BLaER1 treated with 17β-estradiol and CSF1 and Interleukin-3, amounts not matched to agents 10 nM and 100 nM (cell line): ENCODE measurements at regions not wholly inside any gene's neighbourhood (a gene's known extent, or its start where the extent isn't known, plus 50 kb on each side); places are given as distances from the start of the nearest gene placed in this dataset.
A peak's percentile ranks its signal among the peaks of the same experiment; 100 is the strongest.

Source experiments
- H3K27ac ChIP-seq, 11 experiments: shearing (Covaris generic); formaldehyde crosslinking; 2 replicates each; pipeline ENCODE4 v1.8.1; 2022
- H3K27me3 ChIP-seq, 11 experiments: shearing (Covaris generic); formaldehyde crosslinking; 2 replicates each; pipeline ENCODE4 v1.8.1; 2022
- H3K36me3 ChIP-seq, 11 experiments: shearing (Covaris generic); formaldehyde crosslinking; 2 replicates each; pipeline ENCODE4 v1.8.1; 2022
- H3K4me1 ChIP-seq, 10 experiments: shearing (Covaris generic); formaldehyde crosslinking; 2 replicates each; pipeline ENCODE4 v1.8.1; 2022
- H3K4me2 ChIP-seq, 11 experiments: shearing (Covaris generic); formaldehyde crosslinking; 2 replicates each; pipeline ENCODE4 v1.8.1; 2022
- H3K4me3 ChIP-seq, 10 experiments: shearing (Covaris generic); formaldehyde crosslinking; 2 replicates each; pipeline ENCODE4 v1.8.1; 2022
- H3K9ac ChIP-seq, 11 experiments: shearing (Covaris generic); formaldehyde crosslinking; 2 replicates each; pipeline ENCODE4 v1.8.1; 2022
- H3K9me3 ChIP-seq, 11 experiments: shearing (Covaris generic); formaldehyde crosslinking; replicated peaks in 1 of 11; 2 replicates each; pipeline ENCODE4 v1.8.1; 2022
- H4K20me1 ChIP-seq, 11 experiments: shearing (Covaris generic); formaldehyde crosslinking; 2 replicates each; pipeline ENCODE4 v1.8.1; 2022
- Cebpa-rat ChIP-seq, 11 experiments: shearing (Covaris generic); IDR thresholded peaks; 2 replicates each; pipeline ENCODE4 v1.8.1; 2022

- peak overlapping the region in 6 of 11 experiments; percentile 3 to 49 (median 39); a peak in 7 of 22 replicates for H3K9ac ChIP-seq
- H3K27me3 ChIP-seq: no peaks in the 10 kb centered on the region
- TF ChIP-seq Cebpa-rat (IDR thresholded peaks at IDR 0.05): no peak
- peaks cover 0 to 5% (median 1%) of the 10 kb centered on the region in 11 experiments; a peak in 8 of 22 replicates for H3K9me3 ChIP-seq
- peaks cover 43 to 85% (median 61%) of the 10 kb centered on the region in 10 experiments for H3K4me1 ChIP-seq
- no peaks in the 10 kb centered on the region for H3K36me3 ChIP-seq
- peak overlapping the region in 1 of 10 experiments; percentile 29; a peak in 1 of 20 replicates for H3K4me3 ChIP-seq
- H3K27ac ChIP-seq: peak overlapping the region in 9 of 11 experiments; percentile 40 to 69 (median 50); a peak in 17 of 22 replicates
- H3K4me2 ChIP-seq: peak overlapping the region; percentile 66 to 86 (median 77)
- H4K20me1 ChIP-seq: no peaks in the 10 kb centered on the region
Measured at GRCh38 chr3:30286007-30286669, 320.3 kb upstream of the TGFBR2 start.

- no peak for TF ChIP-seq Cebpa-rat (IDR thresholded peaks at IDR 0.05)
- H3K9ac ChIP-seq: no peak overlapping the region; a peak in 1 of 22 replicates
- H3K9me3 ChIP-seq: no peaks in the 10 kb centered on the region
- H3K27ac ChIP-seq: peak overlapping the region in 6 of 11 experiments; percentile 40 to 69 (median 66); a peak in 9 of 22 replicates
- no peaks in the 10 kb centered on the region for H4K20me1 ChIP-seq
- H3K4me3 ChIP-seq: no peak overlapping the region
- no peaks in the 10 kb centered on the region for H3K27me3 ChIP-seq
- H3K4me1 ChIP-seq: peaks cover 45 to 92% (median 66%) of the 10 kb centered on the region in 10 experiments
- H3K36me3 ChIP-seq: no peaks in the 10 kb centered on the region
- H3K4me2 ChIP-seq: peak overlapping the region; percentile 66 to 86 (median 77)
Measured at GRCh38 chr3:30286811-30287210, 319.6 kb upstream of the TGFBR2 start.

DNA sequence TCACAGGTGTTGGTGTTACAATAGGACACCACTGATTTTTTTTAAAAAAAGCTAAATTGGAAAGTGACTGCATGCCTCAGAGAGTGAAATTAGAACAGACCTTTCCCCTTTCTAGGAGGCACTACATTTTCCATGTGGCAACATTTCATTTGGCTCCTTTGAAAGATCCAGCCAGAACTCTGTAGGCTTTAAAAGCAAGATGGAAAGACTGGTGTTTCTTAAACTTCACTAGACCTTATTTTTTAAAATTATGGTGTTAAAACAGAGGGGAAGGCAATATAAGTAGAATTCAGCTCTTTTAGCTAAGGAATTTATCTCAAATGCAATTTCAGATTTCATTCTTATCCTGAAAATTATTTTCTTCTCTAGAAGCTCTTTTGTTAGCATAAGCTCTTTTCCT, 317.6 kb upstream of the TGFBR2 start:
- H3K9ac ChIP-seq: 0 out of 22 replicates have a peak overlapping the region, but pooled peaks of 1 of the 11 experiments have one; percentile 39
- peak overlapping the region in 10 of 11 experiments; percentile 4 to 72 (median 39); a peak in 16 of 22 replicates for H3K27ac ChIP-seq
- no peaks in the 10 kb centered on the region for H3K9me3 ChIP-seq
- TF ChIP-seq Cebpa-rat (IDR thresholded peaks at IDR 0.05): no peak
- no peaks in the 10 kb centered on the region for H3K36me3 ChIP-seq
- peak overlapping the region in 10 of 11 experiments; percentile 37 to 86 (median 76); a peak in 18 of 22 replicates for H3K4me2 ChIP-seq
- H3K27me3 ChIP-seq: no peaks in the 10 kb centered on the region
- no peaks in the 10 kb centered on the region for H4K20me1 ChIP-seq
- peaks cover 57 to 100% (median 80%) of the 10 kb centered on the region in 10 experiments for H3K4me1 ChIP-seq
- H3K4me3 ChIP-seq: no peak overlapping the region

DNA sequence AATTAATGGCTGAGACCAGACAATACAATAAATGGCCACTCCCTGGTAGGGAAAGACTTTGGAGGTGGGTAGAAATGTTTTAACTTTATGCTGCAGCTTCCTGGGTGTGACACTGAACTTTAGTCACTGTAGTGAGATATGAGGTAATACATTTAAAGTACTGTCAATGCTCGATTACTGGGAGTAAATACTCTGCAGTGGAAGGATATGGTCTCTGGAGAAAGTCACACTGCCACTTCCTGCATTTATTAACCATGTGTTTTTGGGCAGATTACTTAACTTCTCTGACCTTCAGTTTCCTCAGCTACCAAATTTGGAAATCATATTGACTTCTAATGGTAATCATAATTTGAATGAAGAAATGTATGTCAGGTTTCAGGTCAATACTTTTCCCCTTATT, 317.1 kb upstream of the TGFBR2 start:
- no peaks in the 10 kb centered on the region for H3K27me3 ChIP-seq
- TF ChIP-seq Cebpa-rat (IDR thresholded peaks at IDR 0.05): no peak
- peak overlapping the region in 10 of 11 experiments; percentile 4 to 72 (median 39); a peak in 17 of 22 replicates for H3K27ac ChIP-seq
- no peak overlapping the region for H3K4me3 ChIP-seq
- H3K36me3 ChIP-seq: no peaks in the 10 kb centered on the region
- peak overlapping the region in 2 of 11 experiments; percentile 8 to 39; a peak in 3 of 22 replicates for H3K9ac ChIP-seq
- peak overlapping the region; percentile 37 to 86 (median 72); a peak in 21 of 22 replicates for H3K4me2 ChIP-seq
- H4K20me1 ChIP-seq: no peaks in the 10 kb centered on the region
- no peaks in the 10 kb centered on the region for H3K9me3 ChIP-seq
- peaks cover 57 to 100% (median 79%) of the 10 kb centered on the region in 10 experiments for H3K4me1 ChIP-seq

DNA sequence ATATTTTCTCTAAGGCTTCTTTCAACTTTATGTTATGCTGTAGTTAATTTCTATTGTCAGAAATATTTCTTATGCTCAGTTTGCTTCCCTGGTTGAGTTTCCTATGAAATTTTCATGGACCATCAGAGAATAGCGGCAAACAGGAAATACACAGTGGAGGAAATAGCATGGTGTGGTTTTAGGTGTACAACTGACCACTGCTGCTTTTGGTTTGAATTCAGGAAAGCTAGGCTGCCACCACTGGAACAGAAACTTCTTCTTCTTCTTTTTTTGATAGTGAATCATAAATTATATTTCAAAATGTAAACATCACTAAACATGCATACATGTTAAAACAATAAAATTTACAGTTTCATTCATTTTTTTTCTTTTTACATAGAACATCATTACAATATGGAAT, 316.6 kb upstream of the TGFBR2 start:
- no peak for TF ChIP-seq Cebpa-rat (IDR thresholded peaks at IDR 0.05)
- no peaks in the 10 kb centered on the region for H3K36me3 ChIP-seq
- H3K27me3 ChIP-seq: no peaks in the 10 kb centered on the region
- peak overlapping the region in 9 of 11 experiments; percentile 11 to 72 (median 52); a peak in 16 of 22 replicates for H3K27ac ChIP-seq
- peak overlapping the region; percentile 37 to 86 (median 72) for H3K4me2 ChIP-seq
- H3K4me1 ChIP-seq: peaks cover 55 to 100% (median 80%) of the 10 kb centered on the region in 10 experiments
- no peak overlapping the region for H3K4me3 ChIP-seq
- H4K20me1 ChIP-seq: no peaks in the 10 kb centered on the region
- H3K9ac ChIP-seq: peak overlapping the region in 2 of 11 experiments; percentile 8 to 39; a peak in 3 of 22 replicates
- no peaks in the 10 kb centered on the region for H3K9me3 ChIP-seq

DNA sequence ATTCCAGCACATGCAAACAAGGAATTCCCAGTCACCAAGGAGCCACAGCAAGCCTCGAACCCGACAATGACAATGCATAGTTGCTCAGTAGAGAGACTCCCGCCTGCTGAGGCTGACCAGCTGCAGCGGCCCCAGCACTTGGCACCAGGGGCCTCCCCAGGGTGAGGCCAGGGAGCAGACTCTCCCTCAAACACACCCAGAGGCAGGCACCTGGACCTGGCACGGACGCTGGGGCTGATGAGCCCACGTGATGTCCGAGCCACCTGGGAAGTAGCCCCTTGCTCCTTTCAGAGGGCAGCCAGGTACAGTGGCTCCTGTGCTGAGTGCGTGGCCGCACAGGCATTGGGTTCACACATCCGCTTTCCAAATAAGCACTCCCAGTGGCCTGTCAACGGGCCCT, 315.9 kb upstream of the TGFBR2 start:
- no peaks in the 10 kb centered on the region for H3K36me3 ChIP-seq
- no peaks in the 10 kb centered on the region for H4K20me1 ChIP-seq
- peak overlapping the region in 2 of 11 experiments; percentile 30 to 31; a peak in 1 of 22 replicates for H3K9ac ChIP-seq
- H3K4me3 ChIP-seq: 0 out of 20 replicates have a peak overlapping the region, but pooled peaks of 1 of the 10 experiments have one; percentile 4
- peak overlapping the region in 8 of 11 experiments; percentile 11 to 72 (median 54); a peak in 15 of 22 replicates for H3K27ac ChIP-seq
- no peaks in the 10 kb centered on the region for H3K27me3 ChIP-seq
- peak overlapping the region; percentile 37 to 86 (median 72); a peak in 21 of 22 replicates for H3K4me2 ChIP-seq
- H3K4me1 ChIP-seq: peaks cover 48 to 97% (median 72%) of the 10 kb centered on the region in 10 experiments
- TF ChIP-seq Cebpa-rat (IDR thresholded peaks at IDR 0.05): no peak
- H3K9me3 ChIP-seq: no peaks in the 10 kb centered on the region

DNA sequence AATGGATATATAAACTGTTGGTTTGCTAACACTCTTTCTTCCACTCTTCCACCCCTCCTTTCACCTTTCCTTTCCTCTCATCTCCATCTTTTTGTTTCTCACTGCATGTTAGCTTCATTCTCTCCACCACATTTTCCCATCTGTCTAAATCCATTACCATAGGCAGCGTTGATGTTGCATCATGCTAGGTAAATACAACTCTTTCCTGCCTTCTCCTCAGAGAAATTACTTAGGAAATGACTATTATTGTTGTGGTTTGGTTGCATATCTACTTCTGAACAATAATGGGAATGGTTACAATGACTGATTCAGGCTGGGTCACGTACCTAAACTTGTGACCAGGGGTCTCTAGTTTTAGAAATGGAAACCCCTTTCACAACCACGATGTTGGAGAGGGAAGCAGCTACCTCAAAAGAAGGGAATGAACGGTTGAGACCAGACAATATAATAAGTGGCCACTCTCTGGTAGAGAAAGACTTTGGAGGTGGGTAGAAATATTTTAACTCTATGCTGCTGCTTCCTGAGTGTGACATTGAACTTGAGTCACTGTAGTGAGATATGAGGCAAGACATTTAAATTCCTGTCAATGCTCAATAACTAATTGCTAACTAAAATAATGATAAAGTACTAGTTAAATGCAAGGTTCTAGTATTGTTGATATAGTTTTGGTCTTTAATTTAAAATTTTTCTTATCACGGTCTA, 314.1 kb upstream of the TGFBR2 start:
- Histone ChIP-seq H3K36me3 (no peaks in the 10 kb centered on the region), H3K27me3 (no peaks in the 10 kb centered on the region), H3K4me2 (peak overlapping the region; percentile 24 to 86 (median 61)), H4K20me1 (no peaks in the 10 kb centered on the region), H3K4me1 (peaks cover 32 to 78% (median 54%) of the 10 kb centered on the region in 10 experiments), H3K9me3 (no peaks in the 10 kb centered on the region), H3K27ac (peak overlapping the region in 8 of 11 experiments; percentile 2 to 56 (median 26); a peak in 10 of 22 replicates), H3K9ac (no peak overlapping the region), H3K4me3 (no peak overlapping the region)
- 0 out of 22 replicates have a peak, but pooled peaks of 2 of the 11 experiments have one; percentile 10 to 25 for TF ChIP-seq Cebpa-rat (IDR thresholded peaks at IDR 0.05)

DNA sequence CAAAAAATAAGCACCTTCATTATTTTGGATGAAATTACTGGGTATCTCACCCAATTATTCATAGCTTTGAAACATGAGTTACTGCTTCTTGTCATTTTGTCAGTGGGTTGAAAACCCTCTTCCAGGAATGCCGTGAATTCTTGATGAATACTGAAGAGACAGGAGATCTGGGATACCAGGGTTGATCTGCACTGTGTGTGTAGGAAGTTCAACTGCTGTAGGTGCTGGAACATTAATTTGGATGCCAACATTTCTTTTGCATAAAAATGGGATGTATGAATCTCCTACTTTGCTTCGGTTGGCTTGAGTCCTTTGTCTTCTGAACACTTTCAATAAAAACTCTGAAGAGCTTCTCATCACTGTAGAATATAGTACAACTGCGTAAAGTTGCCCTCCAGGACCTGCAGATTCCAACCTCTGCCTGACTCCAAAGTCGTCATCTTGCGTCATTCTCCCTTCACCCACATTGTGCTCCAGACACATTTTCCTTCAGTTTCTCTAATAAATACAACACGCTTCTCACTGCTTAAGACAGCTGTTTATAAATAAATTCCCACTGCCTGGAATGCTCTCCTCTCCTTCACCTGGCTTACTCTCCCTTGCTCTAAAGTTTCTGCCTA, 312.7 kb upstream of the TGFBR2 start:
- H3K27me3 ChIP-seq: no peaks in the 10 kb centered on the region
- no peaks in the 10 kb centered on the region for H3K36me3 ChIP-seq
- peak overlapping the region in 3 of 11 experiments; percentile 35 to 64 (median 39); a peak in 5 of 22 replicates for H3K4me2 ChIP-seq
- H3K27ac ChIP-seq: no peak overlapping the region
- H4K20me1 ChIP-seq: no peaks in the 10 kb centered on the region
- H3K4me3 ChIP-seq: no peak overlapping the region
- no peaks in the 10 kb centered on the region for H3K9me3 ChIP-seq
- no peak overlapping the region for H3K9ac ChIP-seq
- peaks cover 31 to 64% (median 46%) of the 10 kb centered on the region in 10 experiments for H3K4me1 ChIP-seq
- TF ChIP-seq Cebpa-rat (IDR thresholded peaks at IDR 0.05): no peak
